AG04450 (cell line): ENCODE measurements at regions not wholly inside any gene's neighbourhood (a gene's known extent, or its start where the extent isn't known, plus 50 kb on each side); places are given as distances from the start of the nearest gene placed in this dataset.
A peak's percentile ranks its signal among the peaks of the same experiment; 100 is the strongest.

Source experiments
- CTCF ChIA-PET: fragments of 300-600, 350-600 bp; formaldehyde crosslinking; extraction: SDS; loops from one replicate; lab custom pipeline; 2022; ENCODE audit warnings: antibody characterized with exemption, inconsistent platforms; lab: Charles Lee
- POLR2A ChIA-PET: fragments of 350-600 bp; formaldehyde crosslinking; extraction: SDS; loops from one replicate; lab custom pipeline; 2021; ENCODE audit warnings: antibody characterized with exemption, inconsistent platforms; lab: Yijun Ruan, JAX
- DNase-seq: peaks from one replicate; pipeline ENCODE4 v3.0.0-alpha.2; 2011; ENCODE audit warnings: low read depth, low spot score
- H3K27ac ChIP-seq: one replicate; pipeline ENCODE4 v1.5.1; 2012; ENCODE audit warnings: low read depth, low read length, control low read depth
- H3K27me3 ChIP-seq: one replicate; pipeline ENCODE4 v1.6.0; 2012; ENCODE audit warnings: low read length; ENCODE audit not compliant: control insufficient read depth, insufficient read depth
- H3K4me3 ChIP-seq: 2 replicates; pipeline ENCODE4 v1.5.1; 2011; ENCODE audit warnings: mild to moderate bottlenecking, low read depth, low read length, control low read depth
- H3K9me3 ChIP-seq: 2 replicates; pipeline ENCODE4 v1.5.1; 2012; ENCODE audit warnings: low read length; ENCODE audit not compliant: control insufficient read depth, insufficient read depth
- TF ChIP-seq, protein P1 (sequence below): IDR thresholded peaks from 2 replicates; pipeline ENCODE4 v1.5.1; 2011; ENCODE audit warnings: low read depth, low read length, control low read depth, inconsistent platforms

DNA sequence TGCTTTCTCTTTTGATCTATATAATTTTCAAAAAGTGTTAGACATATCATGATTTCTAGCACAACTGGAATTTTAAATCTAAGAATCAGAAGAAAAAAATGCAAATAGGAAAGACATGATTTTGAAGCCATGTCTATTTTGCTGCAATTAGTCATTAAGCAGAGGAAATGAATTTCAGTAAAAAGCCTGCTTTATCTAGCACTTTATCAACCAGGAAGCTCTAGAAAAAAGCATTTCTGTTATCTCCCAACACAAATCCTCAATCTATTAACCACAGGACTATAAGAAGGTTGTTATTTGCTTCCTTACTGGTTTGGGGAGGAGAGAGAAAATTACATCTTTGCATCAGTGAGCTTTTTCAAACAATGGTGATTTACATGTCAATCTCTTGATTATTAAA lies 716.7 kb downstream of the DIAPH3 start:
- ChIA-PET POLR2A (no interaction called here), CTCF (interaction anchor here (0.8 kb wide), 1 partner anchor 12 kb away, joined by 3 read pairs; no protein-coding TSS in a partner anchor)
- Histone ChIP-seq H3K4me3 (no peak overlapping the region), H3K27me3 (no peaks in the 10 kb centered on the region), H3K27ac (no peak overlapping the region), H3K9me3 (no peaks in the 10 kb centered on the region)
- TF ChIP-seq, protein P1, sequence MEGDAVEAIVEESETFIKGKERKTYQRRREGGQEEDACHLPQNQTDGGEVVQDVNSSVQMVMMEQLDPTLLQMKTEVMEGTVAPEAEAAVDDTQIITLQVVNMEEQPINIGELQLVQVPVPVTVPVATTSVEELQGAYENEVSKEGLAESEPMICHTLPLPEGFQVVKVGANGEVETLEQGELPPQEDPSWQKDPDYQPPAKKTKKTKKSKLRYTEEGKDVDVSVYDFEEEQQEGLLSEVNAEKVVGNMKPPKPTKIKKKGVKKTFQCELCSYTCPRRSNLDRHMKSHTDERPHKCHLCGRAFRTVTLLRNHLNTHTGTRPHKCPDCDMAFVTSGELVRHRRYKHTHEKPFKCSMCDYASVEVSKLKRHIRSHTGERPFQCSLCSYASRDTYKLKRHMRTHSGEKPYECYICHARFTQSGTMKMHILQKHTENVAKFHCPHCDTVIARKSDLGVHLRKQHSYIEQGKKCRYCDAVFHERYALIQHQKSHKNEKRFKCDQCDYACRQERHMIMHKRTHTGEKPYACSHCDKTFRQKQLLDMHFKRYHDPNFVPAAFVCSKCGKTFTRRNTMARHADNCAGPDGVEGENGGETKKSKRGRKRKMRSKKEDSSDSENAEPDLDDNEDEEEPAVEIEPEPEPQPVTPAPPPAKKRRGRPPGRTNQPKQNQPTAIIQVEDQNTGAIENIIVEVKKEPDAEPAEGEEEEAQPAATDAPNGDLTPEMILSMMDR, result no peak
- DNase-seq, result no peak

DNA sequence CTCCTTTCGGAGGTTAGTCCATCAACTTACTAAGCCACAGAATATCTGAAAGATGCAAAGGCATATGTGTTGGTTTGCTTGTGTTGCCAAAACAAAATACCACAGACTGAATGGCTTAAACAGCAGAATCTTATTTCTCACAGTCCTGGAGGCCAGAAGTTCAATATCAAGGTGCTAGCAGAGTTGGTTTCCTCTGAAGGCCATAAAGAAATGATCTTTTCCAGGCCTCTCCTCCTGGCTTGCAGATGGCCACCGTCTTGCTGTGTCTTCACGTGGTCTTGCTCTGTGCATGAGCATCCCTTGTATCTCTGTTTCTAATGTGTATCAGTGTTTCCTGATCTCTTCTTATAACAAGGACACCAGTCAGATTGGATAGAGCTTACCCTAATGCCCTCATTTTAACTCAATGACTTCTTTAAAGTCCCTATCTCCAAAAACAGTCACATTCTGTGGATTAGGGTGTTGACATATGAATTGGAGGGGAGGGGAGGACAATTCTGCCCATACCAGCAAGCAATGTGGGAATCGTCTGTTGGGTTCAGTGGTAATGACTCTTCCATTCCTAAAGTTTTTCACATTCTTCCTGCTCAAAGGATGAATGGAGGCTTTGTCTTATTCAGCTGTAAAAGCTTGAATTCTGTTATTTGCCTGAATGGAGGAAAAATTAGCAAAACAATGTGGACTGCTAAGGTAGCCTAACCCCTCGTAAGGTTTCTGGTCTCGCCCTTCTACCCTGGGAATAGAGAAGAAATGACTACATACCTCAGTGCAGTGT lies 715.7 kb downstream of the DIAPH3 start:
- TF ChIP-seq, protein P1, result no peak
- no peak overlapping the region for H3K27ac ChIP-seq
- peak; percentile 43 for DNase-seq
- H3K27me3 ChIP-seq, result no peaks in the 10 kb centered on the region
- POLR2A ChIA-PET, result interaction anchor here (0.6 to 1.2 kb wide), 2 partner anchors 10 to 27 kb away, joined by 3 to 6 read pairs; no protein-coding TSS in a partner anchor
- H3K9me3 ChIP-seq, result no peaks in the 10 kb centered on the region
- H3K4me3 ChIP-seq, result no peak overlapping the region
- CTCF ChIA-PET, result interaction anchor here (0.6 kb wide), 1 partner anchor 56 kb away, joined by 4 read pairs; no protein-coding TSS in a partner anchor

DNA sequence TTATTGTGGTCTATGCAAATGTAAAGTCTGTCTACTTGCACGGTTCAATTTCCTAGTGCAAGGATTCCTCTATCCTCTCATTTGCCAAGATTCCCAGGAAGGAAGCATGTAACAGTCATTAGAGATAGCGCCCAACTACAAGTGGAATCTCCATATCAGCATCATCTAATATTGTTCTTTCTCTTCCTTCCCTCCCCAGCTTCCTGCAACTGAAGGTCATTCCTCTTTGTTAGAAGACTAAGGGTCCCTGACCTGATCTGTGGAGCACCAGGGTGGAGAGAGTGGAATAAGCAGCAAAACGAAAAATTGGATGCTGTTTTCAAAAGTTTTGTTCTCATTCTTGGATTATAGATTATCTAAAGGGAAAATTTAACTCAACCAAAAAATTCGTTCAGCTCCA lies 714.0 kb downstream of the DIAPH3 start:
- ChIA-PET POLR2A (no interaction called here), CTCF (no interaction called here)
- H3K27ac ChIP-seq, result no peak overlapping the region
- no peak overlapping the region for H3K4me3 ChIP-seq
- no peak for DNase-seq
- no peaks in the 10 kb centered on the region for H3K27me3 ChIP-seq
- TF ChIP-seq, protein P1, result no peak
- H3K9me3 ChIP-seq, result no peaks in the 10 kb centered on the region

DNA sequence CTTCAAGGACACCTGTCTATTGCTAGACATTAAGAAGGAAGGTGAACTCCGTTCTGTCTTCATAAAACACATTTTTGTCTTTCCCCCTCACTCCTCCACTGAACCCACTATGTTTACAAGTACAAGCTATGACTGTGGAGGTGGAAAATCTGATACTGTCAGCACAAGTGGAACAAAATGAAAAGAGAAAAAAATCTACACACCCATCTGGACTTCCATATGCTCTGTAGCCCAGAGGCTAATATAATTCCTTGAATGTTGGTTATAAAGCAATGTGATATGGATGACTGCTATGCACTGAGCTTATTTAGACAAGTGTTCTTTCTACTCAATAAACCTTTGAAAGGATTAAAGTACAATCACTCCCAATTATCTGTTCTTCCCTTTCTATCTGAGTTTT lies 713.5 kb downstream of the DIAPH3 start:
- no peaks in the 10 kb centered on the region for H3K27me3 ChIP-seq
- ChIA-PET POLR2A (no interaction called here), CTCF (no interaction called here)
- H3K4me3 ChIP-seq, result no peak overlapping the region
- DNase-seq, result no peak
- H3K27ac ChIP-seq, result no peak overlapping the region
- H3K9me3 ChIP-seq, result no peaks in the 10 kb centered on the region
- TF ChIP-seq, protein P1, result no peak

DNA sequence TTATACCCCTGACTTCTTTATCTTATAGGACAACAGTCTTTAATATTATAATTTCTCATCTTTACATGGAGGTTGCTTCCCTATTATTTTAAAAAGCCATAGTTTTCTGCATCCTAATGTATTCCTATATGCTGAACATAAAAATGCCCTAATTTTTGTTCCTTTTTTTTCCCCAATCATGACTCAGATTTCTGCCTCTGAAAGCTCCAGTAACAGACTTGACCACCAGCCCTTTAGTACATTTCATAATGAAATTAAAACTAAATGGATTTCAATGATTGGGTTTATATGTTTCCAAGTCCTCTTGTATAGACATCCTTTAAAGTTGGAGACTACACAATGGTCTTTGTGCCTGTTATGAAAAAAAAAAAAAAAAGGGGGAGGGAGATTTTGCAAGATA lies 712.5 kb downstream of the DIAPH3 start:
- ChIA-PET CTCF (no interaction called here), POLR2A (no interaction called here)
- DNase-seq, result no peak
- H3K9me3 ChIP-seq, result no peaks in the 10 kb centered on the region
- H3K4me3 ChIP-seq, result no peak overlapping the region
- H3K27me3 ChIP-seq, result no peaks in the 10 kb centered on the region
- TF ChIP-seq, protein P1, result no peak
- no peak overlapping the region for H3K27ac ChIP-seq
